ENCODE measurements at regions not wholly inside any gene's neighbourhood (a gene's known extent, or its start where the extent isn't known, plus 50 kb on each side); places are given as distances from the start of the nearest gene placed in this dataset.

GRCh38 chr5:3010953-3011763 is 259.7 kb upstream of the IRX2 start:
- no peak for TF ChIP-seq CTCF (conservative IDR thresholded peaks at IDR 0.05; ENCODE audit: low read depth, low read length)
- no peak for TF ChIP-seq EZH2 (IDR thresholded peaks at IDR 0.05; ENCODE audit: low read length, unreplicated experiment)
